H1 (cell line): ENCODE measurements at regions not wholly inside any gene's neighbourhood (a gene's known extent, or its start where the extent isn't known, plus 50 kb on each side); places are given as distances from the start of the nearest gene placed in this dataset.

ENCODE experiments used
- CTCF ChIA-PET: fragments of 300-600 bp; sonication (Branson Sonifier 250); formaldehyde crosslinking; loops from one replicate; lab custom pipeline; 2021; ENCODE audit not compliant: partially characterized antibody; lab: Charles Lee
- POLR2A ChIA-PET: fragments of 300-600 bp; sonication (Branson Sonifier 250); formaldehyde crosslinking; loops from one replicate; lab custom pipeline; 2021; ENCODE audit warnings: inconsistent platforms; ENCODE audit not compliant: partially characterized antibody; lab: Charles Lee
- DNase-seq, 2 experiments: peaks; one replicate each; pipeline versions ENCODE4 v3.0.0 to v3.0.0-alpha.2; 2010 to 2022; ENCODE audit warnings: low spot score in 2 of 2, low read depth in 1 of 2, mixed read lengths in 1 of 2
- FAIRE-seq: peaks from 2 replicates; lab custom pipeline; 2011; peaks lifted over from hg19 to GRCh38; lab: Jason Lieb, UNC
- H2AFZ ChIP-seq: 2 replicates; pipeline ENCODE4 v1.8.1; 2012; ENCODE audit warnings: low read length, inconsistent platforms
- H2AK5ac ChIP-seq: 2 replicates; pipeline ENCODE4 v1.6.1; 2013; ENCODE audit warnings: low read depth, low read length
- H2BK120ac ChIP-seq: replicated peaks from 2 replicates; pipeline ENCODE3; 2013; ENCODE audit warnings: low read depth, low read length, inconsistent platforms
- H2BK12ac ChIP-seq: 2 replicates; pipeline ENCODE4 v1.6.1; 2013; ENCODE audit warnings: low read depth, low read length
- H2BK15ac ChIP-seq: 2 replicates; pipeline ENCODE4 v1.6.1; 2013; ENCODE audit warnings: low read length
- H2BK20ac ChIP-seq: 2 replicates; pipeline ENCODE4 v1.6.1; 2013; ENCODE audit warnings: low read length
- H2BK5ac ChIP-seq: 2 replicates; pipeline ENCODE4 v1.6.1; 2013; ENCODE audit warnings: low read depth, low read length
- H3K14ac ChIP-seq: 2 replicates; pipeline ENCODE4 v1.6.1; 2013; ENCODE audit warnings: inconsistent platforms; ENCODE audit not compliant: insufficient read length
- H3K18ac ChIP-seq: 2 replicates; pipeline ENCODE4 v1.6.1; 2013; ENCODE audit warnings: low read length; ENCODE audit errors: extremely low read depth
- H3K23ac ChIP-seq: 2 replicates; pipeline ENCODE4 v1.6.1; 2013; ENCODE audit warnings: inconsistent platforms; ENCODE audit not compliant: insufficient read length
- H3K23me2 ChIP-seq: 2 replicates; pipeline ENCODE4 v1.6.1; 2013; ENCODE audit warnings: low read depth, low read length
- H3K27ac ChIP-seq: 2 replicates; pipeline ENCODE4 v1.6.1; 2011; ENCODE audit warnings: low read depth, low read length, inconsistent platforms
- H3K27me3 ChIP-seq, 4 experiments: replicated peaks in 1 of 4; 1 replicate in 1 of 4; 2 replicates in 3 of 4; pipeline versions ENCODE4 v1.6.1 to v1.8.1; 2011 to 2013; ENCODE audit warnings: low read length in 3 of 4, mild to moderate bottlenecking in 3 of 4, inconsistent platforms in 2 of 4, mixed read lengths in 2 of 4, moderate library complexity in 1 of 4; ENCODE audit not compliant: control insufficient read depth in 3 of 4, insufficient read depth in 3 of 4; ENCODE audit errors: extremely low read depth in 1 of 4
- H3K36me3 ChIP-seq, 4 experiments: 2 replicates each; pipeline versions ENCODE4 v1.6.1 to v1.8.1; 2011 to 2013; ENCODE audit warnings: mild to moderate bottlenecking in 4 of 4, low read length in 3 of 4, moderate library complexity in 2 of 4, control low read depth in 1 of 4, inconsistent platforms in 1 of 4; ENCODE audit not compliant: insufficient read depth in 4 of 4, control insufficient read depth in 2 of 4
- H3K4ac ChIP-seq: replicated peaks from 2 replicates; pipeline ENCODE3; 2013; ENCODE audit warnings: low read length, low read depth, mixed read lengths, inconsistent platforms; ENCODE audit not compliant: insufficient read length
- H3K4me1 ChIP-seq, 4 experiments: replicated peaks in 1 of 4; 1 replicate in 1 of 4; 2 replicates in 3 of 4; pipeline versions ENCODE4 v1.6.1 to v1.8.1; 2011 to 2013; ENCODE audit warnings: low read length in 3 of 4, inconsistent platforms in 2 of 4, mixed read lengths in 1 of 4; ENCODE audit not compliant: insufficient read depth in 4 of 4, control insufficient read depth in 3 of 4
- H3K4me2 ChIP-seq, 2 experiments: 2 replicates each; pipeline versions ENCODE4 v1.6.1 to v1.8.1; 2011 to 2013; ENCODE audit warnings: low read depth in 2 of 2, low read length in 2 of 2, control low read depth in 1 of 2, inconsistent platforms in 1 of 2, mild to moderate bottlenecking in 1 of 2; ENCODE audit not compliant: insufficient read depth in 1 of 2
- H3K4me3 ChIP-seq, 4 experiments: fragments of 200-600, 300-600 bp in 1 of 4; sonication (generic), shearing (Covaris generic), sonication (Bioruptor Twin) in 1 of 4; 2 replicates each; pipeline versions ENCODE4 v1.5.1 to v1.8.1; 2011 to 2016; ENCODE audit warnings: low read length in 4 of 4, low read depth in 3 of 4, control low read depth in 2 of 4, inconsistent platforms in 2 of 4, mild to moderate bottlenecking in 2 of 4, mixed read lengths in 1 of 4, moderate library complexity in 1 of 4; ENCODE audit not compliant: insufficient read depth in 2 of 4; ENCODE audit errors: extremely low read depth in 1 of 4
- H3K56ac ChIP-seq: replicated peaks from 2 replicates; pipeline ENCODE3; 2013; ENCODE audit warnings: low read depth, mild to moderate bottlenecking, mixed read lengths, low read length, inconsistent platforms; ENCODE audit not compliant: insufficient read length
- H3K79me1 ChIP-seq: 2 replicates; pipeline ENCODE4 v1.6.1; 2013; ENCODE audit warnings: low read depth, low read length, control low read depth
- H3K79me2 ChIP-seq, 2 experiments: 2 replicates each; pipeline versions ENCODE4 v1.6.1 to v1.8.1; 2012 to 2013; ENCODE audit warnings: low read length in 2 of 2, mild to moderate bottlenecking in 2 of 2, inconsistent platforms in 1 of 2; ENCODE audit not compliant: insufficient read depth in 2 of 2, control insufficient read depth in 1 of 2
- H3K9ac ChIP-seq, 4 experiments: replicated peaks in 1 of 4; 1 replicate in 1 of 4; 2 replicates in 3 of 4; pipeline versions ENCODE4 v1.6.1 to v1.8.1; 2011 to 2013; ENCODE audit warnings: low read depth in 3 of 4, low read length in 3 of 4, control low read depth in 2 of 4, mild to moderate bottlenecking in 2 of 4, moderate library complexity in 2 of 4, inconsistent platforms in 1 of 4; ENCODE audit errors: extremely low read depth in 1 of 4
- H3K9me3 ChIP-seq, 2 experiments: 2 replicates each; pipeline versions ENCODE4 v1.6.1 to v1.8.1; 2012 to 2013; ENCODE audit warnings: mild to moderate bottlenecking in 2 of 2, moderate library complexity in 2 of 2, control low read depth in 1 of 2, inconsistent platforms in 1 of 2, low read depth in 1 of 2, low read length in 1 of 2, mixed read lengths in 1 of 2; ENCODE audit not compliant: insufficient read depth in 2 of 2
- H4K20me1 ChIP-seq, 2 experiments: replicated peaks in 1 of 2; 2 replicates each; pipeline versions ENCODE3 to v1.8.1; 2011 to 2013; ENCODE audit warnings: inconsistent platforms in 2 of 2, low read length in 2 of 2, mild to moderate bottlenecking in 1 of 2; ENCODE audit not compliant: insufficient read depth in 2 of 2, control insufficient read depth in 1 of 2
- H4K5ac ChIP-seq: 2 replicates; pipeline ENCODE4 v1.6.1; 2013; ENCODE audit warnings: low read length, low read depth, mixed read lengths, inconsistent platforms; ENCODE audit not compliant: insufficient read length
- H4K8ac ChIP-seq: 2 replicates; pipeline ENCODE4 v1.8.0; 2013; ENCODE audit warnings: mild to moderate bottlenecking, moderate library complexity, low read length, inconsistent platforms; ENCODE audit not compliant: insufficient read depth; ENCODE audit errors: extremely low read depth
- H4K91ac ChIP-seq: replicated peaks from 2 replicates; pipeline ENCODE3; 2013; ENCODE audit warnings: low read length, mixed read lengths, inconsistent platforms; ENCODE audit not compliant: insufficient read length
- CBX5 ChIP-seq: fragments of 300-800, 300-1000 bp; sonication (generic); IDR thresholded peaks from 2 replicates; pipeline ENCODE4 v1.7.1; 2016; ENCODE audit warnings: antibody characterized with exemption, low read length, low read depth
- CHD1 ChIP-seq: IDR thresholded peaks from 2 replicates; pipeline ENCODE4 v1.6.1; 2012; ENCODE audit warnings: low read depth, low read length, improper control_type of control experiment
- GABPA ChIP-seq: IDR thresholded peaks from 2 replicates; pipeline ENCODE4 v1.6.1; 2011; ENCODE audit warnings: mild to moderate bottlenecking, low read length, moderate library complexity, borderline replicate concordance; ENCODE audit not compliant: insufficient read depth
- GTF2F1 ChIP-seq: IDR thresholded peaks from 2 replicates; pipeline ENCODE4 v1.6.1; 2012; ENCODE audit warnings: low read depth, low read length, improper control_type of control experiment, borderline replicate concordance
- JUND ChIP-seq: IDR thresholded peaks from 2 replicates; pipeline ENCODE4 v1.6.1; 2011; ENCODE audit warnings: mild to moderate bottlenecking, improper control_type of control experiment, low read length
- SRF ChIP-seq: IDR thresholded peaks from 2 replicates; pipeline ENCODE4 v1.6.1; 2011; ENCODE audit warnings: mild to moderate bottlenecking, low read depth, low read length, moderate library complexity
- WGBS, 2 experiments: shearing (Covaris generic) in 1 of 2; methylation state at CpG; one replicate each; pipeline versions ENCODE4 v1.1.6 to v1.1.7; 2013 to 2015; ENCODE audit warnings: low lambda C conversion rate in 2 of 2, mixed read lengths in 2 of 2, inconsistent platforms in 1 of 2, low coverage in 1 of 2, missing lambda C conversion rate in 1 of 2; ENCODE audit not compliant: insufficient replicate concordance in 2 of 2, insufficient coverage in 1 of 2, insufficient read length in 1 of 2; ENCODE audit errors: extremely low coverage in 1 of 2, missing lambda C conversion rate in 1 of 2; 5-methylcytosine and 5-hydroxymethylcytosine counted together
- TF ChIP-seq, protein P1 (sequence below): IDR thresholded peaks from 2 replicates; pipeline ENCODE4 v1.6.1; 2012; ENCODE audit warnings: inconsistent platforms

DNA sequence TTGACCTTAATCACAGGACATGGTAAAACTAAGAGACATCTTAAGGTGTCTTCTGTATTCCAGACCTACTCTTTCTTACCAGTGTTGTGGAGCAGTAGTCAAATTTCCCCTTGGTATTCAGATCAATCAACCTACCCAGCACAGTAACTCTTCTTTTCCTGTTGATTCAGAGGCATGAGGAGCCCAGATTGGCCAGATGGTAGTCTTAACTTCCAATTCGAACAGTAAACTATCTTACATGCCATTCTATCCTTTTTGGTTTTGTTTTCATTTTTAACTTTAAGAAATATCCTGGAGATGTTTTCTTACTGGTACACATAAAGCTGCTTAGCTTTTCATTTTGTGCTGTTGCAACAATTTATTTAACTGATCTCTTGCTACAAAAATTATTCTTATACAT is 630.3 kb upstream of the PKDCC start:
- no peak for FAIRE-seq
- H3K4ac ChIP-seq: no peak overlapping the region
- H3K4me2 ChIP-seq: no peak overlapping the region
- no peak overlapping the region for H3K56ac ChIP-seq
- H4K8ac ChIP-seq: no peak overlapping the region
- no peak overlapping the region for H4K91ac ChIP-seq
- H3K27ac ChIP-seq: no peak overlapping the region
- no peak overlapping the region for H2BK12ac ChIP-seq
- H2AFZ ChIP-seq: peak overlapping the region; percentile 61; the same call in 1 of the 2 replicates
- H3K36me3 ChIP-seq: no peaks in the 10 kb centered on the region
- H4K5ac ChIP-seq: no peak overlapping the region
- 90% methylated on average over 1 of the region's 1 CpG; no CpG with 5 or more reads in 1 of the 2 experiments for WGBS, 2 experiments
- H3K18ac ChIP-seq: no peak overlapping the region
- peaks cover 0 to 1% (median 0%) of the 10 kb centered on the region in 4 experiments; a peak in 1 of 7 replicates for H3K27me3 ChIP-seq
- H2BK120ac ChIP-seq: no peak overlapping the region
- no peak overlapping the region for H2AK5ac ChIP-seq
- H3K23ac ChIP-seq: no peak overlapping the region
- no peaks in the 10 kb centered on the region for H3K23me2 ChIP-seq
- H3K4me3 ChIP-seq: no peak overlapping the region
- DNase-seq: no peak
- no peaks in the 10 kb centered on the region; a peak in 1 of 7 replicates for H3K4me1 ChIP-seq
- TF ChIP-seq GABPA (no peak), SRF (no peak), CBX5 (no peak), CHD1 (no peak), JUND (no peak), GTF2F1 (no peak)
- TF ChIP-seq, protein P1, sequence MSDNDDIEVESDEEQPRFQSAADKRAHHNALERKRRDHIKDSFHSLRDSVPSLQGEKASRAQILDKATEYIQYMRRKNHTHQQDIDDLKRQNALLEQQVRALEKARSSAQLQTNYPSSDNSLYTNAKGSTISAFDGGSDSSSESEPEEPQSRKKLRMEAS: no peak
- H3K79me1 ChIP-seq: no peaks in the 10 kb centered on the region
- ChIA-PET CTCF (interaction anchor here (1.3 kb wide), 1 partner anchor 281 kb away, joined by 3 read pairs; no protein-coding TSS in a partner anchor), POLR2A (no interaction called here)
- no peak overlapping the region for H2BK5ac ChIP-seq
- no peak overlapping the region for H2BK15ac ChIP-seq
- H3K9me3 ChIP-seq: no peaks in the 10 kb centered on the region
- H3K79me2 ChIP-seq: no peaks in the 10 kb centered on the region
- no peak overlapping the region for H3K9ac ChIP-seq
- no peaks in the 10 kb centered on the region for H4K20me1 ChIP-seq
- H2BK20ac ChIP-seq: no peak overlapping the region
- no peak overlapping the region for H3K14ac ChIP-seq
